CD4-positive, alpha-beta memory T cell (primary cell): ENCODE measurements at regions not wholly inside any gene's neighbourhood (a gene's known extent, or its start where the extent isn't known, plus 50 kb on each side); places are given as distances from the start of the nearest gene placed in this dataset.
A peak's percentile ranks its signal among the peaks of the same experiment; 100 is the strongest.

ENCODE experiments used
- CTCF ChIA-PET: fragments of 350-600 bp; sonication (Branson Sonifier 250); formaldehyde crosslinking; loops from one replicate; lab custom pipeline; 2021; ENCODE audit warnings: inconsistent platforms; ENCODE audit not compliant: partially characterized antibody; lab: Charles Lee
- POLR2A ChIA-PET: fragments of 350-600 bp; sonication (Branson Sonifier 250); formaldehyde crosslinking; loops from one replicate; lab custom pipeline; 2021; ENCODE audit not compliant: partially characterized antibody; lab: Charles Lee
- DNase-seq, 5 donors: peaks; one replicate each; pipeline versions ENCODE4 v3.0.0 to v3.0.0-alpha.2; 2020 to 2022; ENCODE audit warnings: mixed read lengths in 1 of 5
- H3K27ac ChIP-seq: one replicate; pipeline ENCODE4 v1.7.0; 2013; ENCODE audit warnings: low read depth, low read length
- H3K27me3 ChIP-seq: 2 replicates; pipeline ENCODE4 v1.7.0; 2013; ENCODE audit warnings: mild to moderate bottlenecking, low read length, moderate library complexity; ENCODE audit not compliant: insufficient read depth
- H3K36me3 ChIP-seq: 2 replicates; pipeline ENCODE4 v1.7.0; 2013; ENCODE audit warnings: mild to moderate bottlenecking, low read length, moderate library complexity; ENCODE audit not compliant: insufficient read depth
- H3K4me1 ChIP-seq: 2 replicates; pipeline ENCODE4 v1.7.0; 2013; ENCODE audit warnings: mild to moderate bottlenecking, low read length, moderate library complexity; ENCODE audit not compliant: insufficient read depth
- H3K4me3 ChIP-seq, 2 donors: one replicate each; pipeline ENCODE4 v1.7.0; 2013; ENCODE audit warnings: low read length in 2 of 2, mild to moderate bottlenecking in 1 of 2
- H3K9me3 ChIP-seq, 2 donors: one replicate each; pipeline ENCODE4 v1.7.0; 2013; ENCODE audit warnings: low read length in 2 of 2, control low read depth in 1 of 2; ENCODE audit not compliant: control insufficient read depth in 1 of 2
- H3K27ac Mint-ChIP-seq, 7 donors: one replicate each; pipeline ENCODE4 v1.8.0; 2020 to 2021; ENCODE audit warnings: mixed read lengths in 7 of 7, mild to moderate bottlenecking in 6 of 7, inconsistent platforms in 3 of 7, moderate library complexity in 3 of 7
- H3K27me3 Mint-ChIP-seq, 2 donors: one replicate each; pipeline ENCODE4 v1.8.0; 2020 to 2021; ENCODE audit warnings: mixed read lengths in 2 of 2
- H3K36me3 Mint-ChIP-seq, 2 donors: one replicate each; pipeline ENCODE4 v1.8.0; 2020 to 2021; ENCODE audit warnings: mixed read lengths in 2 of 2, inconsistent platforms in 1 of 2, mild to moderate bottlenecking in 1 of 2
- H3K4me1 Mint-ChIP-seq, 4 donors: one replicate each; pipeline ENCODE4 v1.8.0; 2020 to 2021; ENCODE audit warnings: mixed read lengths in 4 of 4, mild to moderate bottlenecking in 1 of 4
- H3K4me3 Mint-ChIP-seq, 8 donors: one replicate each; pipeline ENCODE4 v1.8.0; 2020 to 2021; ENCODE audit warnings: mixed read lengths in 8 of 8, mild to moderate bottlenecking in 7 of 8, moderate library complexity in 6 of 8, inconsistent platforms in 3 of 8
- H3K9me3 Mint-ChIP-seq, 8 donors: one replicate each; pipeline ENCODE4 v1.8.0; 2020 to 2021; ENCODE audit warnings: mixed read lengths in 8 of 8, mild to moderate bottlenecking in 5 of 8, inconsistent platforms in 3 of 8, moderate library complexity in 1 of 8
- intact Hi-C: fragments of 100-400 bp; cut with micrococcal nuclease; formaldehyde crosslinking; loops from one replicate; pipeline ENCODE4 v1.15.1; 2023

- no peak overlapping the region for H3K4me3 Mint-ChIP-seq
- no peak for DNase-seq
- H3K4me1 Mint-ChIP-seq: peaks cover 0 to 4% (median 2%) of the 10 kb centered on the region in 4 donors
- ChIA-PET POLR2A (no interaction called here), CTCF (no interaction called here)
- no peaks in the 10 kb centered on the region for H3K9me3 Mint-ChIP-seq
- H3K9me3 ChIP-seq: no peaks in the 10 kb centered on the region
- intact Hi-C loops: no loop called here
- H3K27me3 ChIP-seq: no peaks in the 10 kb centered on the region
- H3K36me3 Mint-ChIP-seq: no peaks in the 10 kb centered on the region
- H3K4me1 ChIP-seq: no peaks in the 10 kb centered on the region
- no peak overlapping the region for H3K4me3 ChIP-seq
- peaks cover 1 to 2% of the 10 kb centered on the region in 2 donors for H3K27me3 Mint-ChIP-seq
- no peak overlapping the region for H3K27ac ChIP-seq
- H3K36me3 ChIP-seq: no peaks in the 10 kb centered on the region
- H3K27ac Mint-ChIP-seq: no peak overlapping the region
These were observed 105.5 kb upstream of the HDAC4 start for GRCh38 chr2:239506101-239506857.

GRCh38 chr2:239504643-239505235 is 103.9 kb upstream of the HDAC4 start:
- Mint-ChIP-seq H3K4me3 (no peak overlapping the region), H3K9me3 (no peaks in the 10 kb centered on the region), H3K36me3 (no peaks in the 10 kb centered on the region), H3K4me1 (peaks cover 0 to 4% (median 1%) of the 10 kb centered on the region in 4 donors), H3K27ac (peak overlapping the region in 1 of 7 donors; percentile 33), H3K27me3 (peaks cover 1 to 2% of the 10 kb centered on the region in 2 donors)
- no peak for DNase-seq
- Histone ChIP-seq H3K4me1 (no peaks in the 10 kb centered on the region), H3K27me3 (no peaks in the 10 kb centered on the region), H3K36me3 (no peaks in the 10 kb centered on the region), H3K4me3 (no peak overlapping the region), H3K9me3 (no peaks in the 10 kb centered on the region), H3K27ac (no peak overlapping the region)
- CTCF ChIA-PET: no interaction called here
- intact Hi-C loops: no loop called here
- POLR2A ChIA-PET: no interaction called here

- peaks cover 0 to 2% (median 1%) of the 10 kb centered on the region in 4 donors for H3K4me1 Mint-ChIP-seq
- Histone ChIP-seq H3K36me3 (no peaks in the 10 kb centered on the region), H3K4me3 (no peak overlapping the region), H3K9me3 (no peaks in the 10 kb centered on the region), H3K27me3 (no peaks in the 10 kb centered on the region), H3K4me1 (no peaks in the 10 kb centered on the region), H3K27ac (no peak overlapping the region)
- peaks cover 3 to 5% of the 10 kb centered on the region in 2 donors for H3K27me3 Mint-ChIP-seq
- peak overlapping the region in 1 of 7 donors; percentile 12 for H3K27ac Mint-ChIP-seq
- H3K36me3 Mint-ChIP-seq: no peaks in the 10 kb centered on the region
- ChIA-PET CTCF (no interaction called here), POLR2A (no interaction called here)
- no peak for DNase-seq
- no peaks in the 10 kb centered on the region for H3K9me3 Mint-ChIP-seq
- intact Hi-C loops: no loop called here
- no peak overlapping the region for H3K4me3 Mint-ChIP-seq
These were observed 101.8 kb upstream of the HDAC4 start for GRCh38 chr2:239502430-239503186.

GRCh38 chr2:239500574-239501550 is 100.0 kb upstream of the HDAC4 start:
- Mint-ChIP-seq H3K9me3 (peaks cover 0 to 2% (median 0%) of the 10 kb centered on the region in 8 donors), H3K4me3 (no peak overlapping the region), H3K27me3 (peaks cover 3 to 4% of the 10 kb centered on the region in 2 donors), H3K36me3 (no peaks in the 10 kb centered on the region), H3K27ac (no peak overlapping the region), H3K4me1 (peaks cover 0 to 1% (median 0%) of the 10 kb centered on the region in 4 donors)
- Histone ChIP-seq H3K4me3 (no peak overlapping the region), H3K9me3 (no peaks in the 10 kb centered on the region), H3K27me3 (no peaks in the 10 kb centered on the region), H3K36me3 (no peaks in the 10 kb centered on the region), H3K4me1 (no peaks in the 10 kb centered on the region), H3K27ac (no peak overlapping the region)
- POLR2A ChIA-PET: no interaction called here
- CTCF ChIA-PET: no interaction called here
- intact Hi-C loops: no loop called here
- DNase-seq: no peak

- intact Hi-C loops: no loop called here
- DNase-seq: no peak
- peaks cover 2 to 4% of the 10 kb centered on the region in 2 donors for H3K27me3 Mint-ChIP-seq
- H3K36me3 Mint-ChIP-seq: no peaks in the 10 kb centered on the region
- H3K27me3 ChIP-seq: no peaks in the 10 kb centered on the region
- H3K4me1 Mint-ChIP-seq: peaks cover 0 to under 1% (median 0%) of the 10 kb centered on the region in 4 donors
- H3K27ac Mint-ChIP-seq: no peak overlapping the region
- no peaks in the 10 kb centered on the region for H3K36me3 ChIP-seq
- no peak overlapping the region for H3K4me3 Mint-ChIP-seq
- H3K27ac ChIP-seq: no peak overlapping the region
- no peaks in the 10 kb centered on the region for H3K4me1 ChIP-seq
- no peaks in the 10 kb centered on the region for H3K9me3 ChIP-seq
- no peak overlapping the region for H3K4me3 ChIP-seq
- ChIA-PET POLR2A (no interaction called here), CTCF (no interaction called here)
- peaks cover 0 to 2% (median 0%) of the 10 kb centered on the region in 8 donors for H3K9me3 Mint-ChIP-seq
These were observed 99.1 kb upstream of the HDAC4 start for GRCh38 chr2:239499726-239500573.

- H3K4me3 Mint-ChIP-seq: no peak overlapping the region
- CTCF ChIA-PET: no interaction called here
- no peaks in the 10 kb centered on the region for H3K4me1 Mint-ChIP-seq
- Histone ChIP-seq H3K27me3 (no peaks in the 10 kb centered on the region), H3K36me3 (no peaks in the 10 kb centered on the region), H3K4me3 (no peak overlapping the region), H3K9me3 (no peaks in the 10 kb centered on the region), H3K4me1 (no peaks in the 10 kb centered on the region), H3K27ac (no peak overlapping the region)
- POLR2A ChIA-PET: no interaction called here
- intact Hi-C loops: no loop called here
- peaks cover 2 to 4% of the 10 kb centered on the region in 2 donors for H3K27me3 Mint-ChIP-seq
- peaks cover 0 to 2% (median 0%) of the 10 kb centered on the region in 8 donors for H3K9me3 Mint-ChIP-seq
- DNase-seq: no peak
- no peak overlapping the region for H3K27ac Mint-ChIP-seq
- no peaks in the 10 kb centered on the region for H3K36me3 Mint-ChIP-seq
These were observed 98.3 kb upstream of the HDAC4 start for GRCh38 chr2:239498981-239499634.
